ENCODE measurements at regions not wholly inside any gene's neighbourhood (a gene's known extent, or its start where the extent isn't known, plus 50 kb on each side); places are given as distances from the start of the nearest gene placed in this dataset.

DNA sequence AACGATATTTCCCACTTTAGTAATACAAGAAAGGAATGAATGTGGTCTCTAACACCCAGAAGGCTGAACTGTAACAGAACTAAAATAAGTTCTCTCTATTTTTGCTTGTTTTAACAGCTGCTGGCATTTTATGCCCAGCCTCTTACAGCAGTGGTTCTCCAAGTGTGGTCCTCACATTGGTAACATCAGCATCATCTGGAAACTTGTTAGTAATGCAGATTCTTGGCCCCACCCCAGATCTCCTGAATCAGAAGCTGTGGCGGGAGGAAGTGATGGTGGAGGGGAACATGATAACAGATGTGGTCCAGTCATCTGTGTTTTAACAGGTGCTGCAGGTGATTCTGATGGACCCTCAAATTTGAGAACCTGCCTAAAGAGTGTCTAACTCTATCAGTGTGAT lies 170.1 kb downstream of the TMEM26 start:
- TF ChIP-seq, protein P1, sequence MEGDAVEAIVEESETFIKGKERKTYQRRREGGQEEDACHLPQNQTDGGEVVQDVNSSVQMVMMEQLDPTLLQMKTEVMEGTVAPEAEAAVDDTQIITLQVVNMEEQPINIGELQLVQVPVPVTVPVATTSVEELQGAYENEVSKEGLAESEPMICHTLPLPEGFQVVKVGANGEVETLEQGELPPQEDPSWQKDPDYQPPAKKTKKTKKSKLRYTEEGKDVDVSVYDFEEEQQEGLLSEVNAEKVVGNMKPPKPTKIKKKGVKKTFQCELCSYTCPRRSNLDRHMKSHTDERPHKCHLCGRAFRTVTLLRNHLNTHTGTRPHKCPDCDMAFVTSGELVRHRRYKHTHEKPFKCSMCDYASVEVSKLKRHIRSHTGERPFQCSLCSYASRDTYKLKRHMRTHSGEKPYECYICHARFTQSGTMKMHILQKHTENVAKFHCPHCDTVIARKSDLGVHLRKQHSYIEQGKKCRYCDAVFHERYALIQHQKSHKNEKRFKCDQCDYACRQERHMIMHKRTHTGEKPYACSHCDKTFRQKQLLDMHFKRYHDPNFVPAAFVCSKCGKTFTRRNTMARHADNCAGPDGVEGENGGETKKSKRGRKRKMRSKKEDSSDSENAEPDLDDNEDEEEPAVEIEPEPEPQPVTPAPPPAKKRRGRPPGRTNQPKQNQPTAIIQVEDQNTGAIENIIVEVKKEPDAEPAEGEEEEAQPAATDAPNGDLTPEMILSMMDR (IDR thresholded peaks at IDR 0.05; ENCODE audit: low read length, missing control alignments), result no peak
- DNase-seq (ENCODE audit: low read depth), result no peak
- no peak overlapping the region for H3K4me3 ChIP-seq (replicated peaks; ENCODE audit: low read depth, low read length)

DNA sequence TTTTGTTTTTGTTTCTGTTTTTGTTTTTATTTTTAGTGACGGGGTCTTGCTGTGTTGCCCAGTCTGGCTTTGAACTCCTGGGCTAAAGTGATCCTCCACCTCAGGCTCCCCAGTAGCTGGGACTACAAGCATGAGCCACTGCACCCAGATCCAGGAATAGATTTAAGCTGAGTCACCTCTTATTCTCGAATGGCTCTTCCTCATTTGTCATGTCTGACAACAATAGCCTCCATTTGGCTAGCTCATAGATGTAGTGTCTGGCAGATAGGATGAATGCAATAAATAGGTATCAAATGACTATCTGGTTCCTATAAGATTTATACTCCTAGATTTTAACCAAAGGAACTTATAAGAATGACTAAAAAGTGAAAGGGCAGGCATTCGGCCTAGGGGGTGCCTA lies 172.9 kb downstream of the TMEM26 start:
- DNase-seq (ENCODE audit: low read depth), result peak; percentile 31
- TF ChIP-seq, protein P1 (IDR thresholded peaks at IDR 0.05; ENCODE audit: low read length, missing control alignments), result no peak
- H3K4me3 ChIP-seq (replicated peaks; ENCODE audit: low read depth, low read length), result no peak overlapping the region

DNA sequence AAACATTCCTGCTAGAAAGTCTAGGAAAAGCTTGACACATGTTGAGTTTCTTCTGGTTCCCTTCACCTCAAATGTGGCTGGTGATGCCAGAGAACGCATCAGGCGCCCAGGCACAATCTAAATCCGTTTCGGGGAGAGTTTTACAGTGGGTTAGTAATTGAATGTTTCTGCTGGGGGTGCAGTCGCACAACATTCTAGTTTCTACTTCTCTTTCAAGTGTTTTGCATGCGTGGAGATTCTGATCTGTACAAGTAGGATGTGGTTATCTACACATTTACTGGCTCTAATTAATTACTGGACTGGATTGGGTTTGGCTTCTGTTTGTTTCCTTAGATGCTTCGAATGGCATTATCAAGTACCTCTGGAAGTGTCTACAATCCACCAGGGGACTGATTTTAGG lies 173.8 kb downstream of the TMEM26 start:
- no peak for DNase-seq (ENCODE audit: low read depth)
- TF ChIP-seq, protein P1 (IDR thresholded peaks at IDR 0.05; ENCODE audit: low read length, missing control alignments), result no peak

DNA sequence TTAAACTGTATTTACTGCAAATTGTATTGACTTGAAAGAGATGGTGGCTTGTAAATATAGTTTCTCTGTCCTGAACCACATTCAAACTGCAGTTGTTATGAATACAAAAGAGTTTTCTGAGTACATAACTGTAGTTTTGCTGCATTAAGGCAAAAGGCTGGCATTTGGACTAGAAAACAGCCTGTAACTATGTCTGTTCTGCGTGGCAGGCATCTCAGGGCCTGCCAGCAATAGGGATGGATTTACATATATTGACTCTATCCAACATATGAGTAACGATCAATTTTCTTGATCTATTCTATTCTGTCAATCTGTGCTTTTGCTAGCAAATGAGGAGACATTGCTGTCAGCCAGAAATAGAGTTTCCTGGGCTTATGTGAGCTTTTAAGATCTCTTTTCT lies 174.6 kb downstream of the TMEM26 start:
- no peak for DNase-seq (ENCODE audit: low read depth)
- H3K4me3 ChIP-seq (replicated peaks; ENCODE audit: low read depth, low read length), result no peak overlapping the region
- TF ChIP-seq, protein P1 (IDR thresholded peaks at IDR 0.05; ENCODE audit: low read length, missing control alignments), result no peak

More for the DNA sequence above, 173.8 kb downstream of the TMEM26 start:
- no peak overlapping the region for H3K4me3 ChIP-seq (replicated peaks; ENCODE audit: low read depth, low read length)

DNA sequence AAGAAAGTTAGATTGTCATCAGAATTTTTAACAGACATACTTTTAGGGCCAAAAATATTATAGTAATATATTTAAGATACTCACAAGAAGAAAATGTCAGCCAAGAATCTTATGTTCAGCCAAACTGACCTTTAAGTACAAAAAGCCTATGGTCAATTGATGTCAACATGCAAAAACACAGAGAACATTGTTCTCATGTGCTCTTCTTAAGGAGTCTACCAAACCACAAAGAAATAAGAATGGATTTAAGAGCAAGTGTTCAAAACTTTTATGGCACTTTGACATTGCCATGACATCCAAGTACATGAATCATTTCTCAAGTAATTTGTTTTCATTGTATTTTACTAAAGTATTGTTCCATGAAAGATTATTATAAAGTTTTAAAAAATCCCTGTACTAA lies 180.4 kb downstream of the TMEM26 start:
- H3K4me3 ChIP-seq (replicated peaks; ENCODE audit: low read depth, low read length), result no peak overlapping the region
- TF ChIP-seq, protein P1 (IDR thresholded peaks at IDR 0.05; ENCODE audit: low read length, missing control alignments), result no peak
- no peak for DNase-seq (ENCODE audit: low read depth)

DNA sequence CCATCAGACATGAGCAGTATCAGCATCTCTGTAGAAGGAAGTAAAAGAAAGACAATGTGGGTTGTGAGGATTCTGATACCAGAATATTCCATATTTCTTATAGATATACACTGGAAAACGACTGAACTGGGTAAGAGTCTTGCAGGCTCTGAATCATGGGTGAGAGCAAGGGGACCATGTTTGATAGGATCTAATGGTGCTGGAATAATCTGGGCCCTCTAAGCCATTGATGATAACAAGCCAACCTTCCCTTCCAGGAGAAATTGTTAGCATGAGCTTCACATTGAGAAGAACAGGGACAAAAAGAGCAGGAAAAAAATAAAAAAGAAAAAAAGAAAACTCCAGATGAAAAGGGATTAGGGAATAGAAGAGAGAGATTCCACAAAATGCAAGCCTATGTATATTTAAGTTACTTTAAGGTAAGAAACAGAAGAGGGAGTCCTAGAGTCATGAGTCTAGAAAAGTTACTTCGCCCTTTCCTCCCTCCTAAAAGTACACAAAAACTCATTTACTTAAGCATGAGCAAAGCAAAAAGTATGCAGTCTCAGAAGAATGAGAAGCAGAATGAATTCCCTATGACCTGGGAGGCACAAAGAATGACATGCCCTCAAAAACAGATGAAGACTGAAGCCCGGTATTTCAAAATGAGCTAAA lies 181.9 kb downstream of the TMEM26 start:
- TF ChIP-seq, protein P1 (IDR thresholded peaks at IDR 0.05; ENCODE audit: low read length, missing control alignments), result peak; percentile 30
- peak; percentile 77 for DNase-seq (ENCODE audit: low read depth)
- no peak overlapping the region for H3K4me3 ChIP-seq (replicated peaks; ENCODE audit: low read depth, low read length)

DNA sequence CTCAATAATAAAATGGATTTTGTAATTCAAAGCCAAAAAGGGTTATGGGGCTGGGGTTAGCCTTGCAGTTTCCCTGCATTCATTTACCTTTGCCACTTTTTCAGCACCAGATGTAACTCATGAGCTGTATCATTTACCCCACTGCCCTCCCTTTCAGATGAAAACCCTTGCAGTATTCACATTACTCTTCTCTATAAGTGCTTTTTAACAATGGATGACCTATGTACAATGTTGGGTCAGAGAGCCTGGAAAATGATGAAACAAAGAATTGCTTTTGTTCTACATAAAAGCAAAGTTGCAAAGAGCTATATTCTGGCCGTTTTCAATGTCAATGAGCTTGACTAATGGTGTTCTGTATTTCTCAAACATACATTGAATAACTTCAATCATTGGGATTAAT lies 189.7 kb downstream of the TMEM26 start:
- TF ChIP-seq, protein P1 (IDR thresholded peaks at IDR 0.05; ENCODE audit: low read length, missing control alignments), result no peak
- no peak for DNase-seq (ENCODE audit: low read depth)
- no peak overlapping the region for H3K4me3 ChIP-seq (replicated peaks; ENCODE audit: low read depth, low read length)

Measured in fibroblast of pulmonary artery (primary cell).